OCI-LY3 (cell line): ENCODE measurements at regions not wholly inside any gene's neighbourhood (a gene's known extent, or its start where the extent isn't known, plus 50 kb on each side); places are given as distances from the start of the nearest gene placed in this dataset.

Experiments used
- H2AFZ ChIP-seq: fragments of 200-600, 300-600 bp; shearing (Covaris generic); 2 replicates; pipeline ENCODE4 v1.6.0; 2014; ENCODE audit warnings: antibody characterized with exemption, low read depth, low read length
- H3K27ac ChIP-seq: fragments of 200-600, 300-600 bp; sonication (generic); 2 replicates; pipeline ENCODE4 v1.5.1; 2014; ENCODE audit warnings: mild to moderate bottlenecking, low read length, moderate library complexity, mixed read lengths
- H3K27me3 ChIP-seq: fragments of 200-600, 300-600 bp; sonication (generic); 2 replicates; pipeline ENCODE4 v1.6.1; 2014; ENCODE audit warnings: low read depth, low read length, mixed read lengths
- H3K36me3 ChIP-seq: fragments of 200-600, 300-600 bp; sonication (generic); replicated peaks from 2 replicates; pipeline ENCODE3; 2014; ENCODE audit warnings: low read depth, low read length, mixed read lengths
- H3K4me1 ChIP-seq: fragments of 300-600, 200-600 bp; sonication (generic); 2 replicates; pipeline ENCODE4 v1.6.1; 2014; ENCODE audit warnings: low read length, mixed read lengths
- H3K4me2 ChIP-seq: fragments of 200-600, 300-600 bp; sonication (generic); 2 replicates; pipeline ENCODE4 v1.6.1; 2014; ENCODE audit warnings: low read length, mixed read lengths
- H3K4me3 ChIP-seq: fragments of 300-600, 200-600 bp; sonication (generic); 2 replicates; pipeline ENCODE4 v1.5.1; 2014; ENCODE audit warnings: antibody characterized with exemption, mild to moderate bottlenecking, low read length, moderate library complexity
- H3K79me2 ChIP-seq: fragments of 300-600, 200-600 bp; shearing (Covaris generic); 2 replicates; pipeline ENCODE4 v1.6.1; 2014; ENCODE audit warnings: mild to moderate bottlenecking, low read length, mixed read lengths
- H3K9ac ChIP-seq: fragments of 300-600, 200-600 bp; shearing (Covaris generic); 2 replicates; pipeline ENCODE4 v1.6.0; 2014; ENCODE audit warnings: mild to moderate bottlenecking, low read length, moderate library complexity
- H3K9me3 ChIP-seq: fragments of 200-600, 300-600 bp; shearing (Covaris generic); 2 replicates; pipeline ENCODE4 v1.6.1; 2014; ENCODE audit warnings: low read length, mixed read lengths; ENCODE audit not compliant: insufficient read depth
- H4K20me1 ChIP-seq: fragments of 200-600, 300-600 bp; sonication (generic); 2 replicates; pipeline ENCODE4 v1.6.1; 2016; ENCODE audit warnings: low read length, mixed read lengths; ENCODE audit not compliant: insufficient read depth
- CTCF ChIP-seq: fragments of 200-600, 300-600 bp; sonication (generic); IDR thresholded peaks from 2 replicates; pipeline ENCODE4 v1.5.1; 2014; ENCODE audit warnings: antibody characterized with exemption, low read length, low read depth
- EZH2phosphoT487 ChIP-seq: fragments of 200-600 bp; shearing (Covaris generic); IDR thresholded peaks from 2 replicates; pipeline ENCODE4 v1.6.1; 2018; ENCODE audit warnings: antibody characterized with exemption, mixed run types, low read depth

- Histone ChIP-seq H3K4me3 (no peak overlapping the region), H3K4me1 (no peaks in the 10 kb centered on the region), H3K4me2 (no peak overlapping the region), H4K20me1 (no peaks in the 10 kb centered on the region), H3K9ac (no peak overlapping the region), H3K27me3 (no peaks in the 10 kb centered on the region), H3K9me3 (no peaks in the 10 kb centered on the region), H3K79me2 (no peaks in the 10 kb centered on the region), H2AFZ (no peak overlapping the region), H3K36me3 (no peaks in the 10 kb centered on the region), H3K27ac (no peak overlapping the region)
- TF ChIP-seq EZH2phosphoT487: no peak
- TF ChIP-seq CTCF: no peak
Measured at GRCh38 chr4:43757147-43757546, 691.5 kb downstream of the KCTD8 start.

GRCh38 chr4:43758836-43759235, 689.8 kb downstream of the KCTD8 start:
- TF ChIP-seq EZH2phosphoT487: no peak
- no peak for TF ChIP-seq CTCF
- H3K27me3 ChIP-seq: no peaks in the 10 kb centered on the region
- H3K79me2 ChIP-seq: no peaks in the 10 kb centered on the region
- H2AFZ ChIP-seq: no peak overlapping the region
- H4K20me1 ChIP-seq: no peaks in the 10 kb centered on the region
- H3K36me3 ChIP-seq: no peaks in the 10 kb centered on the region
- peaks cover 8% of the 10 kb centered on the region; the same call in 1 of the 2 replicates for H3K4me1 ChIP-seq
- no peaks in the 10 kb centered on the region for H3K9me3 ChIP-seq
- H3K4me3 ChIP-seq: no peak overlapping the region
- no peak overlapping the region for H3K27ac ChIP-seq
- no peak overlapping the region for H3K4me2 ChIP-seq
- H3K9ac ChIP-seq: no peak overlapping the region

GRCh38 chr4:43763029-43763610, 685.5 kb downstream of the KCTD8 start:
- H3K27me3 ChIP-seq: no peaks in the 10 kb centered on the region
- peaks cover 17% of the 10 kb centered on the region for H3K4me1 ChIP-seq
- peak overlapping the region; percentile 92 for H2AFZ ChIP-seq
- H3K9me3 ChIP-seq: no peaks in the 10 kb centered on the region
- no peaks in the 10 kb centered on the region for H4K20me1 ChIP-seq
- TF ChIP-seq CTCF: no peak
- TF ChIP-seq EZH2phosphoT487: no peak
- H3K9ac ChIP-seq: no peak overlapping the region
- no peaks in the 10 kb centered on the region for H3K36me3 ChIP-seq
- H3K4me3 ChIP-seq: peak overlapping the region; percentile 12; the same call in 1 of the 2 replicates
- H3K27ac ChIP-seq: no peak overlapping the region
- peak overlapping the region; percentile 49 for H3K4me2 ChIP-seq
- no peaks in the 10 kb centered on the region for H3K79me2 ChIP-seq

- Histone ChIP-seq H4K20me1 (no peaks in the 10 kb centered on the region), H3K9me3 (no peaks in the 10 kb centered on the region), H3K9ac (no peak overlapping the region), H2AFZ (no peak overlapping the region), H3K27me3 (no peaks in the 10 kb centered on the region), H3K4me3 (no peak overlapping the region), H3K36me3 (no peaks in the 10 kb centered on the region), H3K79me2 (no peaks in the 10 kb centered on the region), H3K27ac (no peak overlapping the region), H3K4me2 (no peak overlapping the region), H3K4me1 (peaks cover 17% of the 10 kb centered on the region)
- TF ChIP-seq CTCF: no peak
- no peak for TF ChIP-seq EZH2phosphoT487
Measured at GRCh38 chr4:43765514-43765913, 683.1 kb downstream of the KCTD8 start.
